ENCODE measurements at regions not wholly inside any gene's neighbourhood (a gene's known extent, or its start where the extent isn't known, plus 50 kb on each side); places are given as distances from the start of the nearest gene placed in this dataset.
A peak's percentile ranks its signal among the peaks of the same experiment; 100 is the strongest.

DNA sequence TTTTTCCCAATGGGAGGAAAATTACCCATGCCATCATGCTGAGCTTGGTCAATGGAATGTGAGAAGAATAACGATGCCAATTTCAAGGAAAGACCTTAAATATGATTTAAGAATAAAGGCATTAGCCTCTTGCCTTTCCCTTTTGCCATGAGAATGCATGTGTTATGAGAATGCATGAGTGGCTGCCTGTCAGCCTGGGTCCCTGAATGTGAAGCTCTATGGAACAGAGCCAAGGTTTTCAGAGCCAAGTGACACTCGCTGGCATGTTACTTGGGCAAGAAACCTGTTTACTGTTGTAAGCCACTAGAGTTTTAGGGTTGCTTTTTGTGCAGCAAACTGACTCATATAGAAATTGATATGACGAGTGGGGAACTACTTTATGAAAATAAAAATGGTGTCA is 75.7 kb downstream of the JRKL start:
- TF ChIP-seq CTCF (IDR thresholded peaks at IDR 0.05; ENCODE audit: control insufficient read depth, extremely low read depth, insufficient read depth) = no peak
- no peak overlapping the region for H3K4me3 ChIP-seq (ENCODE audit: low read depth, low read length)
- DNase-seq (ENCODE audit: low read depth) = peak; percentile 8

DNA sequence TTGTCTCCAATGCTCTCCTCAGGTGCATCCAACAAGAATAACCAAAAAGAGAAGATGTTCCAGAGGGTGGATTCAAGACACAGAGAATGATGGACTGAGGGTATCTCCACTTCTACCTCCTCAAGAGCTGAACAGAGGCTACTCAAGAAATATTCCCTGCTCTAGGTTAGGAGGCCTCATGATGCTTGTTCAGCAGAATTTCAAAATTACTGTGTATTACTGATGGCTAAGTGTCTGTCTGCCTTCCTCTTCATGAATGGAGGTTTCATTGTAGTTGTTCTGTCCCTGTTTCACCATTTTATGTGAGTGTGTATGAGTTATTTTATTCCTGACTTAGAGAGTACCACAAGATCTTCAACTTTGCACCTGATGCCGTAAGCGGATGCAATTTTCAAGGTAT is 76.8 kb downstream of the JRKL start:
- no peak for DNase-seq (ENCODE audit: low read depth)
- TF ChIP-seq CTCF (IDR thresholded peaks at IDR 0.05; ENCODE audit: control insufficient read depth, extremely low read depth, insufficient read depth) = no peak

GRCh38 chr11:96469776-96470175 is 80.0 kb downstream of the JRKL start:
- no peak for DNase-seq (ENCODE audit: low read depth)
- H3K4me3 ChIP-seq (ENCODE audit: low read depth, low read length) = no peak overlapping the region
- no peak for TF ChIP-seq CTCF (IDR thresholded peaks at IDR 0.05; ENCODE audit: control insufficient read depth, extremely low read depth, insufficient read depth)

More for the DNA sequence above, 76.8 kb downstream of the JRKL start:
- no peak overlapping the region for H3K4me3 ChIP-seq (ENCODE audit: low read depth, low read length)

GRCh38 chr11:96470521-96470920 is 80.7 kb downstream of the JRKL start:
- no peak for DNase-seq (ENCODE audit: low read depth)
- TF ChIP-seq CTCF (IDR thresholded peaks at IDR 0.05; ENCODE audit: control insufficient read depth, extremely low read depth, insufficient read depth) = no peak
- H3K4me3 ChIP-seq (ENCODE audit: low read depth, low read length) = no peak overlapping the region

- TF ChIP-seq CTCF (IDR thresholded peaks at IDR 0.05; ENCODE audit: control insufficient read depth, extremely low read depth, insufficient read depth) = no peak
- DNase-seq (ENCODE audit: low read depth) = no peak
- no peak overlapping the region for H3K4me3 ChIP-seq (ENCODE audit: low read depth, low read length)
Observed at GRCh38 chr11:96472085-96472484, 82.3 kb downstream of the JRKL start.

GRCh38 chr11:96474263-96474662 is 84.5 kb downstream of the JRKL start:
- no peak overlapping the region for H3K4me3 ChIP-seq (ENCODE audit: low read depth, low read length)
- DNase-seq (ENCODE audit: low read depth) = no peak
- no peak for TF ChIP-seq CTCF (IDR thresholded peaks at IDR 0.05; ENCODE audit: control insufficient read depth, extremely low read depth, insufficient read depth)

DNA sequence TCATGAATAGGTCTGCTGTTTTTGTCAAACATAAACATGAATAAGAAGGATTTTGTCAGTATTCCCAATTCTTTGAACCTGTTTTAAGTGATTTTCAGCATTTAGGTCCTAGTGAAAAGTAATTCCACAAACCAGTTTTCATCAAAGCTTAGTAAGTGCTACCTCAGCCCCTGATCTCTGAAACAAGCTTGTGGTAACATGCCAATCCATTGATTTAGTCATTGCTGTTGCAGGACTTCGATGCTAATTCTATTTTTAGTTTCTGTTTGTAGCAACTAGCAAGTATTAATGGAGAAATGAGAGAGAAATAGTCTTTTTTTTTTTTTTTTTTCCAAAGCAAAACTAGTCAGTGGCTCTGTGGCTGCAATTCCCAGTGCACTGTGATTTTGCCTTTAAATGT is 91.4 kb downstream of the JRKL start:
- no peak for DNase-seq (ENCODE audit: low read depth)
- no peak for TF ChIP-seq CTCF (IDR thresholded peaks at IDR 0.05; ENCODE audit: control insufficient read depth, extremely low read depth, insufficient read depth)
- H3K4me3 ChIP-seq (ENCODE audit: low read depth, low read length) = no peak overlapping the region
